ENCODE measurements at regions not wholly inside any gene's neighbourhood (a gene's known extent, or its start where the extent isn't known, plus 50 kb on each side); places are given as distances from the start of the nearest gene placed in this dataset.
A peak's percentile ranks its signal among the peaks of the same experiment; 100 is the strongest.

DNA sequence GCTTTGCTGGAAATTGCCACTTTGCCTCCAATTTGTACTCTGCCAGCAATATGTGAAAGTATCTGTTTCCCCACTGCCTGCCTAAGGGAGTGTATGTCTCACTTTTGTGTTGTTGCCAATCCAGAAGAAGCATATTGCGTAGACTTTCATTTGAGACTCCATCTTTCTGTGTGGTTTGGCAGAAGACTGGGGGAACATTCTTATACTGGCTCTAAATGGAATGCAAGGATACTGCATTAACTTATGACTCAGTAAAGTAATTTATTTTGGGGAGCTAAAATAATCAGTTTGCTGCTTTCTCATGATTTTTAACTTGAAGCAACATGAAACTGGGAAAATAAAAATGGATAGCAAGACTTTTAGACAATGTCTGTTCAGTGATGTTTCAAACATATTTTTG, 107.7 kb upstream of the TMPRSS2 start (continued):
- TF ChIP-seq RFX5 (IDR thresholded peaks at IDR 0.05; ENCODE audit: low read length) (no peak), RCOR1 (IDR thresholded peaks at IDR 0.05; ENCODE audit: low read length) (no peak), ZBTB33 (IDR thresholded peaks at IDR 0.05; ENCODE audit: borderline replicate concordance, low read depth) (0 out of 2 replicates have a peak, but pooled peaks have one; percentile 30), NRF1 (IDR thresholded peaks at IDR 0.05; ENCODE audit: low read depth, low read length) (no peak), TEAD4 (IDR thresholded peaks at IDR 0.05; ENCODE audit: borderline replicate concordance, insufficient read depth) (peak; percentile 88), EP300 (IDR thresholded peaks at IDR 0.05; ENCODE audit: borderline replicate concordance in 1 of 2, low read depth in 1 of 2, low read length in 1 of 2) (peak in 1 of 2 experiments; percentile 87; a peak in 2 of 4 replicates), TCF12 (IDR thresholded peaks at IDR 0.05) (peak; percentile 85), CTCF (IDR thresholded peaks at IDR 0.05) (no peak), JUND (IDR thresholded peaks at IDR 0.05) (peak; percentile 74)

GRCh38 chr21:41614511-41614910, 106.6 kb upstream of the TMPRSS2 start:
- H2AFZ ChIP-seq (ENCODE audit: low read depth): no peak overlapping the region
- peaks cover 10 to 23% of the 10 kb centered on the region in 2 experiments; a peak in 3 of 4 replicates for H3K4me1 ChIP-seq (ENCODE audit: control insufficient read depth in 1 of 2, insufficient read depth in 2 of 2, low read depth in 1 of 2, low read length in 1 of 2)
- H3K79me2 ChIP-seq (ENCODE audit: insufficient read depth): no peaks in the 10 kb centered on the region
- H3K9me2 ChIP-seq: no peaks in the 10 kb centered on the region
- peak overlapping the region; percentile 87 to 100; a peak in 3 of 4 replicates for H3K27ac ChIP-seq (ENCODE audit: low read depth in 2 of 2, low read length in 1 of 2)
- H3K4me3 ChIP-seq (ENCODE audit: low read depth in 2 of 2, low read length in 1 of 2): no peak overlapping the region
- H3K27me3 ChIP-seq (ENCODE audit: insufficient read depth): no peaks in the 10 kb centered on the region
- no peaks in the 10 kb centered on the region for H3K9me3 ChIP-seq
- H3K4me2 ChIP-seq: no peak overlapping the region
- TF ChIP-seq RAD21 (IDR thresholded peaks at IDR 0.05; ENCODE audit: low read length) (no peak), CTCF (IDR thresholded peaks at IDR 0.05) (no peak), RFX5 (IDR thresholded peaks at IDR 0.05; ENCODE audit: low read length) (no peak), NFIC (IDR thresholded peaks at IDR 0.05; ENCODE audit: borderline replicate concordance) (no peak), SMC3 (IDR thresholded peaks at IDR 0.05; ENCODE audit: low read depth, low read length) (no peak), USF2 (IDR thresholded peaks at IDR 0.05; ENCODE audit: borderline replicate concordance, low read depth, low read length) (no peak), MEF2A (IDR thresholded peaks at IDR 0.05; ENCODE audit: borderline replicate concordance, low read depth) (no peak), EZH2phosphoT487 (IDR thresholded peaks at IDR 0.05; ENCODE audit: borderline replicate concordance, low read depth) (no peak), USF1 (IDR thresholded peaks at IDR 0.05; ENCODE audit: borderline replicate concordance, low read depth) (no peak), EP300 (IDR thresholded peaks at IDR 0.05; ENCODE audit: borderline replicate concordance in 1 of 2, low read depth in 1 of 2, low read length in 1 of 2) (no peak), TEAD4 (IDR thresholded peaks at IDR 0.05; ENCODE audit: borderline replicate concordance, insufficient read depth) (no peak), CHD2 (IDR thresholded peaks at IDR 0.05; ENCODE audit: low read length, partially characterized antibody) (no peak), RCOR1 (IDR thresholded peaks at IDR 0.05; ENCODE audit: low read length) (no peak), TCF12 (IDR thresholded peaks at IDR 0.05) (no peak), TAF1 (IDR thresholded peaks at IDR 0.05; ENCODE audit: borderline replicate concordance, low read depth, low read length) (no peak), MXI1 (IDR thresholded peaks at IDR 0.05; ENCODE audit: low read depth, low read length) (no peak)
- TF ChIP-seq, protein P1, sequence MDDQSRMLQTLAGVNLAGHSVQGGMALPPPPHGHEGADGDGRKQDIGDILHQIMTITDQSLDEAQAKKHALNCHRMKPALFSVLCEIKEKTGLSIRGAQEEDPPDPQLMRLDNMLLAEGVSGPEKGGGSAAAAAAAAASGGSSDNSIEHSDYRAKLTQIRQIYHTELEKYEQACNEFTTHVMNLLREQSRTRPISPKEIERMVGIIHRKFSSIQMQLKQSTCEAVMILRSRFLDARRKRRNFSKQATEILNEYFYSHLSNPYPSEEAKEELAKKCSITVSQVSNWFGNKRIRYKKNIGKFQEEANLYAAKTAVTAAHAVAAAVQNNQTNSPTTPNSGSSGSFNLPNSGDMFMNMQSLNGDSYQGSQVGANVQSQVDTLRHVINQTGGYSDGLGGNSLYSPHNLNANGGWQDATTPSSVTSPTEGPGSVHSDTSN (IDR thresholded peaks at IDR 0.05): no peak
- TF ChIP-seq, protein P2, sequence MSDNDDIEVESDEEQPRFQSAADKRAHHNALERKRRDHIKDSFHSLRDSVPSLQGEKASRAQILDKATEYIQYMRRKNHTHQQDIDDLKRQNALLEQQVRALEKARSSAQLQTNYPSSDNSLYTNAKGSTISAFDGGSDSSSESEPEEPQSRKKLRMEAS (IDR thresholded peaks at IDR 0.05; ENCODE audit: low read depth): no peak
- ChIA-PET POLR2A (no interaction called here), CTCF (interaction anchor here (1.8 kb wide), 1 partner anchor 164 kb away, joined by 10 read pairs; no protein-coding TSS in a partner anchor)
- no peaks in the 10 kb centered on the region for H3K36me3 ChIP-seq (replicated peaks in 1 of 2; ENCODE audit: control insufficient read depth in 1 of 2, insufficient read depth in 2 of 2, low read length in 1 of 2)
- H3F3A ChIP-seq (replicated peaks; ENCODE audit: insufficient read depth): peaks cover 29% of the 10 kb centered on the region
- DNase-seq: no peak
- no peaks in the 10 kb centered on the region for H4K20me1 ChIP-seq (ENCODE audit: insufficient read depth)
- no peak overlapping the region for H3K9ac ChIP-seq
- WGBS (ENCODE audit: low lambda C conversion rate): 87% methylated on average over 10 of the region's 12 CpGs

Data from SK-N-SH (cell line).